GM12878 (cell line): ENCODE measurements at regions not wholly inside any gene's neighbourhood (a gene's known extent, or its start where the extent isn't known, plus 50 kb on each side); places are given as distances from the start of the nearest gene placed in this dataset.

Source experiments
- ATAC-seq: fragments of 200-7000 bp; cut with Tn5 transposase; 3 replicates; pipeline ENCODE4 v1.9.1; 2020; ENCODE audit warnings: mild to moderate bottlenecking, moderate library complexity
- BruUV-seq: library from RNA; stranded (reverse); fragments of 400-500 nt; replicated peaks from 2 replicates; lab custom pipeline; 2021; lab: Mats Ljungman, UMichigan
- CTCF ChIA-PET: fragments of 300-600 bp; sonication (Branson Sonifier 250); formaldehyde crosslinking; extraction: SDS; loops from one replicate; lab custom pipeline; 2021; ENCODE audit warnings: inconsistent platforms; lab: Yijun Ruan, JAX
- POLR2A ChIA-PET: fragments of 350-600 bp; formaldehyde crosslinking; extraction: SDS; loops from one replicate; lab custom pipeline; 2021; ENCODE audit warnings: inconsistent platforms; lab: Charles Lee
- RAD21 ChIA-PET: fragments of 300-600 bp; sonication (Branson Sonifier 250); formaldehyde crosslinking; loops from one replicate; lab custom pipeline; 2023; ENCODE audit warnings: antibody characterized with exemption; ENCODE audit not compliant: unreplicated experiment; lab: Charles Lee
- SMC1A ChIA-PET: fragments of 300-600 bp; sonication (Branson Sonifier 250); formaldehyde crosslinking; loops from one replicate; lab custom pipeline; 2023; ENCODE audit not compliant: unreplicated experiment, uncharacterized antibody; lab: Charles Lee
- DNase-seq: peaks from one replicate; pipeline ENCODE4 v3.0.0-alpha.2; 2011; ENCODE audit warnings: low read depth, low spot score
- FAIRE-seq: peaks from 3 replicates; lab custom pipeline; 2011; peaks lifted over from hg19 to GRCh38; lab: Jason Lieb, UNC
- H2AFZ ChIP-seq: 2 replicates; pipeline ENCODE4 v1.6.0; 2011; ENCODE audit warnings: low read depth, low read length, control low read depth; ENCODE audit not compliant: control insufficient read depth
- H3K27ac ChIP-seq: 2 replicates; pipeline ENCODE4 v1.5.1; 2011; ENCODE audit warnings: control low read depth; ENCODE audit not compliant: control insufficient read depth, insufficient read depth
- H3K27me3 ChIP-seq, 2 experiments: replicated peaks in 1 of 2; 2 replicates each; pipeline versions ENCODE4 v1.6.0 to v1.6.1; 2011; ENCODE audit warnings: low read length in 1 of 2; ENCODE audit not compliant: control insufficient read depth in 2 of 2, insufficient read depth in 2 of 2
- H3K36me3 ChIP-seq, 2 experiments: 2 replicates each; pipeline ENCODE4 v1.5.1; 2011; ENCODE audit warnings: low read length in 1 of 2; ENCODE audit not compliant: control insufficient read depth in 2 of 2, insufficient read depth in 2 of 2
- H3K4me1 ChIP-seq: 2 replicates; pipeline ENCODE4 v1.6.1; 2011; ENCODE audit warnings: mild to moderate bottlenecking, low read length, moderate library complexity, mixed read lengths; ENCODE audit not compliant: control insufficient read depth, insufficient read depth
- H3K4me2 ChIP-seq: 2 replicates; pipeline ENCODE4 v1.6.0; 2011; ENCODE audit warnings: control low read depth; ENCODE audit not compliant: control insufficient read depth, insufficient read depth
- H3K4me3 ChIP-seq: fragments of 200-600 bp; sonication (generic); 2 replicates; pipeline ENCODE4 v1.5.1; 2016
- H3K79me2 ChIP-seq: 2 replicates; pipeline ENCODE4 v1.6.0; 2011; ENCODE audit warnings: low read length; ENCODE audit not compliant: control insufficient read depth, insufficient read depth
- H3K9ac ChIP-seq: 2 replicates; pipeline ENCODE4 v1.8.0; 2011; ENCODE audit warnings: low read length, control low read depth, mixed read lengths; ENCODE audit not compliant: control insufficient read depth, insufficient read depth
- H3K9me3 ChIP-seq: replicated peaks from 3 replicates; pipeline ENCODE4 v1.5.1; 2011; ENCODE audit warnings: mild to moderate bottlenecking, low read length; ENCODE audit not compliant: control insufficient read depth, insufficient read depth
- H4K20me1 ChIP-seq: 2 replicates; pipeline ENCODE4 v1.6.0; 2011; ENCODE audit not compliant: control insufficient read depth, insufficient read depth
- ATF3 ChIP-seq: IDR thresholded peaks from 2 replicates; pipeline ENCODE4 v1.6.1; 2011; ENCODE audit warnings: low read depth, mild to moderate bottlenecking, low read length, moderate library complexity, borderline replicate concordance; ENCODE audit errors: extremely low read depth
- NFXL1 ChIP-seq: fragments of 450-650 bp; IDR thresholded peaks from 2 replicates; pipeline ENCODE4 v1.6.1; 2017; ENCODE audit warnings: antibody characterized with exemption, mild to moderate bottlenecking, borderline replicate concordance
- SMC3 ChIP-seq: IDR thresholded peaks from 2 replicates; pipeline ENCODE4 v1.6.1; 2011; ENCODE audit warnings: low read length, improper control_type of control experiment, borderline replicate concordance
- WRNIP1 ChIP-seq: IDR thresholded peaks from 2 replicates; pipeline ENCODE4 v1.6.1; 2011; ENCODE audit warnings: low read depth, low read length, improper control_type of control experiment, borderline replicate concordance
- WGBS: methylation state at CpG from one replicate; pipeline ENCODE4 v1.1.6; 2016; ENCODE audit warnings: low lambda C conversion rate; ENCODE audit not compliant: insufficient replicate concordance, insufficient coverage; ENCODE audit errors: missing lambda C conversion rate; 5-methylcytosine and 5-hydroxymethylcytosine counted together
- in situ Hi-C: fragments of 300-500 bp; cut with MboI; formaldehyde crosslinking; loops from 9 replicates; pipeline ENCODE4 v1.14.3; 2018; ENCODE audit warnings: mixed read lengths
- intact Hi-C: fragments of 100-400 bp; cut with micrococcal nuclease; formaldehyde crosslinking; loops from one replicate; pipeline ENCODE4 v1.14.2; 2022; ENCODE audit not compliant: unreplicated experiment
- TF ChIP-seq, protein P1 (sequence below): fragments of 450-650 bp; IDR thresholded peaks from 2 replicates; pipeline ENCODE4 v1.6.1; 2016; ENCODE audit warnings: mild to moderate bottlenecking

- Histone ChIP-seq H3K4me3 (no peak overlapping the region), H3K79me2 (no peaks in the 10 kb centered on the region), H4K20me1 (no peaks in the 10 kb centered on the region), H3K4me1 (no peaks in the 10 kb centered on the region), H3K27ac (no peak overlapping the region), H3K9me3 (no peaks in the 10 kb centered on the region; the same call in 2 of the 3 replicates), H2AFZ (no peak overlapping the region), H3K4me2 (no peak overlapping the region), H3K9ac (no peak overlapping the region), H3K27me3 (no peaks in the 10 kb centered on the region), H3K36me3 (no peaks in the 10 kb centered on the region)
- SMC1A ChIA-PET: interaction anchor here (1.0 to 2.1 kb wide), 3 partner anchors 12 to 33 kb away, joined by 3 to 8 read pairs (median 4); no protein-coding TSS in a partner anchor
- ATAC-seq: no peak
- in situ Hi-C loops: no loop called here
- CTCF ChIA-PET: interaction anchor here (0.6 kb wide), 1 partner anchor 17 kb away, joined by 3 read pairs; no protein-coding TSS in a partner anchor
- FAIRE-seq: no peak
- DNase-seq: no peak
- intact Hi-C loops: no loop called here
- 90% methylated on average over 1 of the region's 1 CpG for WGBS
- RAD21 ChIA-PET: interaction anchor here (1.5 kb wide), 1 partner anchor 25 kb away, joined by 3 read pairs; no protein-coding TSS in a partner anchor
- no TSS peak for BruUV-seq
- no peak for TF ChIP-seq ATF3
- TF ChIP-seq, protein P1, sequence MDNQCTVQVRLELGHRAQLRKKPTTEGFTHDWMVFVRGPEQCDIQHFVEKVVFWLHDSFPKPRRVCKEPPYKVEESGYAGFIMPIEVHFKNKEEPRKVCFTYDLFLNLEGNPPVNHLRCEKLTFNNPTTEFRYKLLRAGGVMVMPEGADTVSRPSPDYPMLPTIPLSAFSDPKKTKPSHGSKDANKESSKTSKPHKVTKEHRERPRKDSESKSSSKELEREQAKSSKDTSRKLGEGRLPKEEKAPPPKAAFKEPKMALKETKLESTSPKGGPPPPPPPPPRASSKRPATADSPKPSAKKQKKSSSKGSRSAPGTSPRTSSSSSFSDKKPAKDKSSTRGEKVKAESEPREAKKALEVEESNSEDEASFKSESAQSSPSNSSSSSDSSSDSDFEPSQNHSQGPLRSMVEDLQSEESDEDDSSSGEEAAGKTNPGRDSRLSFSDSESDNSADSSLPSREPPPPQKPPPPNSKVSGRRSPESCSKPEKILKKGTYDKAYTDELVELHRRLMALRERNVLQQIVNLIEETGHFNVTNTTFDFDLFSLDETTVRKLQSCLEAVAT: no peak
- POLR2A ChIA-PET: interaction anchor here (1.4 kb wide), 1 partner anchor 9 kb away, joined by 3 read pairs; no protein-coding TSS in a partner anchor
Observed at GRCh38 chr13:106383791-106384190, 151.7 kb downstream of the EFNB2 start.

GRCh38 chr13:106382534-106382933 lies 152.9 kb downstream of the EFNB2 start:
- POLR2A ChIA-PET: interaction anchor here (0.9 kb wide), 1 partner anchor 8 kb away, joined by 5 read pairs; no protein-coding TSS in a partner anchor
- H3K36me3 ChIP-seq: no peaks in the 10 kb centered on the region
- RAD21 ChIA-PET: interaction anchor here (1.0 to 1.8 kb wide), 2 partner anchors 12 to 15 kb away, joined by 3 to 4 read pairs; no protein-coding TSS in a partner anchor
- H3K4me1 ChIP-seq: no peaks in the 10 kb centered on the region
- H3K4me3 ChIP-seq: no peak overlapping the region
- H3K9ac ChIP-seq: no peak overlapping the region
- H3K27me3 ChIP-seq: no peaks in the 10 kb centered on the region
- in situ Hi-C loops (no loop called here), intact Hi-C loops (no loop called here)
- SMC1A ChIA-PET: interaction anchor here (1.2 to 2.1 kb wide), 2 partner anchors 20 to 32 kb away, joined by 4 to 8 read pairs; no protein-coding TSS in a partner anchor
- no peak overlapping the region for H3K4me2 ChIP-seq
- H3K27ac ChIP-seq: no peak overlapping the region
- no peak for TF ChIP-seq WRNIP1
- TF ChIP-seq SMC3: no peak
- TF ChIP-seq NFXL1: no peak
- no peaks in the 10 kb centered on the region; the same call in 2 of the 3 replicates for H3K9me3 ChIP-seq
- WGBS: 15% methylated on average over 5 of the region's 5 CpGs
- no peak overlapping the region for H2AFZ ChIP-seq
- H3K79me2 ChIP-seq: no peaks in the 10 kb centered on the region
- H4K20me1 ChIP-seq: no peaks in the 10 kb centered on the region
- CTCF ChIA-PET: interaction anchor here (0.7 to 1.2 kb wide), 3 partner anchors 10 to 520 kb away, joined by 3 read pairs; no protein-coding TSS in a partner anchor
- BruUV-seq: no TSS peak
- no peak for FAIRE-seq
- no peak for ATAC-seq
- no peak for DNase-seq
